ENCODE measurements at regions not wholly inside any gene's neighbourhood (a gene's known extent, or its start where the extent isn't known, plus 50 kb on each side); places are given as distances from the start of the nearest gene placed in this dataset.

- H3K23ac ChIP-seq (ENCODE audit: low read depth, low read length), result no peak overlapping the region
- no peak overlapping the region for H3K27ac ChIP-seq (ENCODE audit: insufficient read depth, low read length)
- TF ChIP-seq CHD1 (IDR thresholded peaks at IDR 0.05; ENCODE audit: low read depth, low read length) (no peak), MAFK (IDR thresholded peaks at IDR 0.05; ENCODE audit: low read depth, low read length) (no peak), CEBPB (IDR thresholded peaks at IDR 0.05; ENCODE audit: low read depth, low read length) (no peak), RCOR1 (IDR thresholded peaks at IDR 0.05; ENCODE audit: insufficient replicate concordance, low read length) (no peak), NFE2L2 (IDR thresholded peaks at IDR 0.05; ENCODE audit: low read depth, low read length) (no peak)
- DNase-seq, result no peak
- H2AFZ ChIP-seq (replicated peaks; ENCODE audit: low read length, poor library complexity), result no peak overlapping the region
- H3K27me3 ChIP-seq (ENCODE audit: control insufficient read depth, insufficient read depth, low read length), result no peaks in the 10 kb centered on the region
- ChIA-PET POLR2A (ENCODE audit: unreplicated experiment) (no interaction called here), CTCF (no interaction called here)
- WGBS, 2 experiments (ENCODE audit: extremely low coverage in 2 of 2, insufficient read length in 1 of 2), result no CpG with 5 or more reads among the region's 2 CpGs
- no peak overlapping the region for H2BK15ac ChIP-seq (ENCODE audit: low read depth, low read length)
- no peak overlapping the region for H3K14ac ChIP-seq (replicated peaks; ENCODE audit: low read depth, low read length)
- H3K79me1 ChIP-seq (ENCODE audit: low read depth in 1 of 2, low read length in 2 of 2), result no peaks in the 10 kb centered on the region
- no peak overlapping the region for H3K4me3 ChIP-seq (ENCODE audit: insufficient read depth, low read depth, low read length)
- H3K9me1 ChIP-seq (ENCODE audit: insufficient read depth, low read length), result no peaks in the 10 kb centered on the region
- in situ Hi-C loops (cut with MboI; ENCODE audit: low sequenced_read_pairs), result no loop called here
- dilution Hi-C loops (cut with HindIII; ENCODE audit: low sequenced_read_pairs, unreplicated experiment), result no loop called here
- H2AK9ac ChIP-seq (replicated peaks; ENCODE audit: low read depth, low read length, poor library complexity), result no peak overlapping the region
- no peak for ATAC-seq (ENCODE audit: low read depth)
- intact Hi-C loops (cut with micrococcal nuclease), result no loop called here
- H3K4me2 ChIP-seq (ENCODE audit: low read depth, low read length), result no peak overlapping the region
- no peak overlapping the region for H4K5ac ChIP-seq (ENCODE audit: low read depth, low read length)
- no peaks in the 10 kb centered on the region for H4K20me1 ChIP-seq (ENCODE audit: insufficient read depth, low read length)
- no TSS peak for BruUV-seq (replicated peaks)
- no peak overlapping the region for H2BK20ac ChIP-seq (ENCODE audit: low read depth, low read length)
- H2BK120ac ChIP-seq (ENCODE audit: low read depth, low read length), result no peak overlapping the region
- H4K91ac ChIP-seq (ENCODE audit: insufficient read depth, low read depth, low read length), result no peak overlapping the region
- H2AK5ac ChIP-seq (ENCODE audit: low read depth, low read length), result no peak overlapping the region
- no peaks in the 10 kb centered on the region for H3K9me3 ChIP-seq (ENCODE audit: control insufficient read depth, insufficient read depth, low read length)
- H3K36me3 ChIP-seq (ENCODE audit: control insufficient read depth, insufficient read depth, low read length), result no peaks in the 10 kb centered on the region
- H3K4me1 ChIP-seq (ENCODE audit: control insufficient read depth, insufficient read depth, low read length), result no peaks in the 10 kb centered on the region
- H2BK5ac ChIP-seq (ENCODE audit: low read depth, low read length, poor library complexity, severe bottlenecking), result no peak overlapping the region
- H4K8ac ChIP-seq (ENCODE audit: low read depth in 2 of 2, low read length in 2 of 2), result no peak overlapping the region
- H3K18ac ChIP-seq (ENCODE audit: low read depth, low read length), result no peak overlapping the region
- no peak overlapping the region for H3K56ac ChIP-seq (ENCODE audit: extremely low read depth, insufficient read depth, low read length)
- H3K9ac ChIP-seq (ENCODE audit: low read depth, low read length), result no peak overlapping the region
- no peak overlapping the region for H3K4ac ChIP-seq (ENCODE audit: low read depth, low read length)
These were observed 1451.1 kb downstream of the GATA3 start for GRCh38 chr10:9505546-9505945.

Data from IMR-90 (cell line).